HL-60 (cell line): ENCODE measurements at regions not wholly inside any gene's neighbourhood (a gene's known extent, or its start where the extent isn't known, plus 50 kb on each side); places are given as distances from the start of the nearest gene placed in this dataset.

ENCODE experiments used
- CTCF ChIP-seq: IDR thresholded peaks from one replicate; pipeline ENCODE4 v1.5.1; 2011; ENCODE audit warnings: low read length, control low read depth, inconsistent platforms; ENCODE audit not compliant: insufficient read depth
- GABPA ChIP-seq: IDR thresholded peaks from 2 replicates; pipeline ENCODE4 v1.6.1; 2012; ENCODE audit warnings: low read depth
- POLR2AphosphoS5 ChIP-seq: IDR thresholded peaks from 2 replicates; pipeline ENCODE4 v1.6.1; 2012; ENCODE audit warnings: low read depth
- REST ChIP-seq: IDR thresholded peaks from 2 replicates; pipeline ENCODE4 v1.6.1; 2012; ENCODE audit warnings: low read depth; ENCODE audit not compliant: insufficient replicate concordance

GRCh38 chr11:115764176-115764575, 260.0 kb upstream of the CADM1 start:
- TF ChIP-seq CTCF (no peak), GABPA (no peak), POLR2AphosphoS5 (no peak), REST (no peak)
